ENCODE measurements at regions not wholly inside any gene's neighbourhood (a gene's known extent, or its start where the extent isn't known, plus 50 kb on each side); places are given as distances from the start of the nearest gene placed in this dataset.

DNA sequence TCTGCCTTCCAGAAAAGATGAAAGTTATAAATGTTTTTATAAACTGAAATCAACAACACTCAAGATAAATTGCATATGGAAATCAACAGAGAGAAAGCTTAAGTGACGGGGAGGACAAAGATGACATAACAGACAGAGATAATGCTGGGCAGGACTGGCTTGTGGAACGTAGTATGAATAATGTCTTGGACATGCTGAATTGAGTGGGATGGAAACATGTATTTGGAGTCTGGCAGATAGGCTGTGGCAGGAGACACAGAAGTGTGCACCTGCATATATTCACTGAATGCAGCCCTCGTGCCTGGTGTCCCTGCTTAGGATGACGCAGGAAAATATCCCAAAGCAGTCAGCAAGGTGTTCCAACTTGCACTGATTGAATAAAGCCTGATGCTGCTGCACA is 318.2 kb downstream of the CBLN2 start:
- TF ChIP-seq CTCF (conservative IDR thresholded peaks at IDR 0.05 in 1 of 2, IDR thresholded peaks at IDR 0.05 in 1 of 2; ENCODE audit: extremely low read depth in 1 of 2, insufficient read depth in 1 of 2, low read depth in 1 of 2, low read length in 2 of 2) (no peak), EZH2 (IDR thresholded peaks at IDR 0.05; ENCODE audit: borderline replicate concordance, low read length) (no peak)

All from mammary epithelial cell (primary cell).